OCI-M1 (cell line): ENCODE measurements at regions not wholly inside any gene's neighbourhood (a gene's known extent, or its start where the extent isn't known, plus 50 kb on each side); places are given as distances from the start of the nearest gene placed in this dataset.
"Not testable (repeated sequence)": the region's sequence is repeated elsewhere in the genome, so short reads cannot be mapped to it uniquely, and the experiment has no call there.

ENCODE experiments used
- DNase-seq: peaks from one replicate; lab custom pipeline; 2025; lab: John Stamatoyannopoulos, UW

GRCh38 chr5:106423109-106423897, 1247.4 kb downstream of the EFNA5 start:
- DNase-seq = no peak

GRCh38 chr5:106420102-106420501, 1250.6 kb downstream of the EFNA5 start:
- no peak for DNase-seq

GRCh38 chr5:106418196-106418595, 1252.5 kb downstream of the EFNA5 start:
- no peak for DNase-seq

GRCh38 chr5:106417566-106417965, 1253.2 kb downstream of the EFNA5 start:
- no peak for DNase-seq

- no peak for DNase-seq
Observed at GRCh38 chr5:106417163-106417562, 1253.6 kb downstream of the EFNA5 start.

GRCh38 chr5:106415541-106415940, 1255.2 kb downstream of the EFNA5 start:
- DNase-seq = no peak

- no peak for DNase-seq
Observed at GRCh38 chr5:106414342-106414741, 1256.4 kb downstream of the EFNA5 start.

- no peak for DNase-seq
Observed at GRCh38 chr5:106412606-106413005, 1258.1 kb downstream of the EFNA5 start.

GRCh38 chr5:106408570-106408969, 1262.2 kb downstream of the EFNA5 start:
- peak; percentile 46 for DNase-seq

GRCh38 chr5:106408141-106408540, 1262.6 kb downstream of the EFNA5 start:
- DNase-seq = no peak

- DNase-seq = no peak
Observed at GRCh38 chr5:106401561-106401960, 1269.2 kb downstream of the EFNA5 start.

GRCh38 chr5:106399391-106399790, 1271.3 kb downstream of the EFNA5 start:
- no peak for DNase-seq

- DNase-seq = peak; percentile 7
Observed at GRCh38 chr5:106397700-106398099, 1273.0 kb downstream of the EFNA5 start.

GRCh38 chr5:106393276-106393675, 1277.5 kb downstream of the EFNA5 start:
- no peak for DNase-seq

GRCh38 chr5:106392766-106393165, 1278.0 kb downstream of the EFNA5 start:
- no peak for DNase-seq

GRCh38 chr5:106387767-106388166, 1283.0 kb downstream of the EFNA5 start:
- not testable (repeated sequence) for DNase-seq

- no peak for DNase-seq
Observed at GRCh38 chr5:106386287-106386686, 1284.5 kb downstream of the EFNA5 start.

- no peak for DNase-seq
Observed at GRCh38 chr5:106380736-106381135, 1290.0 kb downstream of the EFNA5 start.

- DNase-seq = peak; percentile 52
Observed at GRCh38 chr5:106376522-106376921, 1294.2 kb downstream of the EFNA5 start.

GRCh38 chr5:106374956-106375355, 1295.8 kb downstream of the EFNA5 start:
- no peak for DNase-seq

- no peak for DNase-seq
Observed at GRCh38 chr5:106368021-106368420, 1302.7 kb downstream of the EFNA5 start.

GRCh38 chr5:106367281-106367680, 1303.5 kb downstream of the EFNA5 start:
- DNase-seq = no peak

GRCh38 chr5:106363578-106363977, 1307.2 kb downstream of the EFNA5 start:
- DNase-seq = no peak

GRCh38 chr5:106361905-106362304, 1308.8 kb downstream of the EFNA5 start:
- no peak for DNase-seq
